ENCODE measurements at regions not wholly inside any gene's neighbourhood (a gene's known extent, or its start where the extent isn't known, plus 50 kb on each side); places are given as distances from the start of the nearest gene placed in this dataset.
"Not testable (repeated sequence)": the region's sequence is repeated elsewhere in the genome, so short reads cannot be mapped to it uniquely, and the experiment has no call there.

DNA sequence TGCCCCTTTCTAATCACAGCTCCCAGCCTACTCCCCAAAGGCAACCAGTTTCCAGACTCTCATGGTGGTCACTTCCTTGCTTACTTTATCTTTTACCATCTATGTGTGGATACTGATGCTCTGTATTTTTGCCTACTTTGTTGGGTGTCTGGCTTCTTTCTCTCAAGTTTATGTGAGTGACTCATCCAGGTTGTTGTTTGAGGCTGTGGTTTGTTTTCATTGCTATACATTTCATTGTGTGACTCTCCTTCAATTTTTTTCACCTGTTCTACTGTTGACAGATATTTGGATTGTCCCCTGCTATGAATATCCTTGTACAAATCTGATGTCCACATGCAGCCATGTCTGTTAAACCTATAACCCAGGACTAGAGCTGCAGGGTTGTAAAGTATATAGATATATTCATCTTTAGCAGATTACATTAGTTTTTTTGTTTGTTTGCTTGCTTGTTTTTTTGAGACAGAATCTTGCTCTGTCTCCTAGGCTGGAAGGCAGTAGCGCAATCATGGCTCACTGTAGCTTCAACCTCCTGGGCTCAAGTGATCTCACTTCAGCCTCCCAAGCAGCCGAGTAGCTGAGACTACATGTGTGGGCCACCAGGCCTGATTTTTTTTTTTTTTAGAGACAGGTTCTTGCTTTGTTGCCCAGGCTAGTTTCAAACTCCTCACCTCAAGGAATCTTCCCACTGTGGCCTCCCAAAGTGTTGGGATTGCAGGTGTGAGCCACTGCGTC is 72.9 kb upstream of the EEF1E1 start:
- no peak for DNase-seq (ENCODE audit: low read depth)

DNA sequence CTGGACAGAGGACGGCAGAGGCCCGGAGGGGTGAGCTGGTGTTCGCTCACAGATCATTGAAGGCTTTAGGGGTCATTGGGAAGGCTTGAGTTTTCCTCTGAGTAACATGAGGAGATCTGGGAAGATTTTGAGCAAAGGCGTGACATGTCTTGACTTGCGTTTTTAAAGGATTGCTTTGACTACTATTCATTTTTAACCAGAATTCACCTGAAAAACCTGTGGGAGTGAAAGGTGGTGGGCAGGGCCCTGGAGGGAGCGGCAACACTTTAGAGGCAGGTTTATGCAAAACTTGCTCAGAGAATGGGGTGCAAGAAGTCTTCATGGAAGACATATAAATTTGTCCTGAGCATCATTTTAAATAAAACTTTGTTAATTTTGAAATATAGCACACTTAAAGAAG is 72.2 kb upstream of the EEF1E1 start:
- no peak for DNase-seq (ENCODE audit: low read depth)

DNA sequence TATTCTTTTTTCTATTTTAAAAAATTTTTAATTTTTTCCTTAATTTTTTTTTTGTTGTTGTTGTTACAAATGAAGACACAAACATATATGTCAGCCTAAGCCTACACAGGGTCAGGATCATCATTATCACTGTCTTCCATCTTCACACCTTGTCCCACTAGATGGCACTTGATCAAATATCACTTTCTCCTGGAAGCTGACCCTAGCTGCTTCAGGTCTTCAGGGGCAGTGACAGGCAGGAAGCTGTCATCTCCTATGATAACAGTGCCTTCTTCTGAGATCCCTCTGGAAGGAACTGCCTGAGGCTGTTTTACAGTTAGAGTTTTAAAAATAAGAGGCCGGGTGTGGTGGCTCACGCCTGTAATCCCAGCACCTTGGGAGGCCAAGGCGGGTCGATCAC is 70.2 kb upstream of the EEF1E1 start:
- no peak for DNase-seq (ENCODE audit: low read depth)

DNA sequence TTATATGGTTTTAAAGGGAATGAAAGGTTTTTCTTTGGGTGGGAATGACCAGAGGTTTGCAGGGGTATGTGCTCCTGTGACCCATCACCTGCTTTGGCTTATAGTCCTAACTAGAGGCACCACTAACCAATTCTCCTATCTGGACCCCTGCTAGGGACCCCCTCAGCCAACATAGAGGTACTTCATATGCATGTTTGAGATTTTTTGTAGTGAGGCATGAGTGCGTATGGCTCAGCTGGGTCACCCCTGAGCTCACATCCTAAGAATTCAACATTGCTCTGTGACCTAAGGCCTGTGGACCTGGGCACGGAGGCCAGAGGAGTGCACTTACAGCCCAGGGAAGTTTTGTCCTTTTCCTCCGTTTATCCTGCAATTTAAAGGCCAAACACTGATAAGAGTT is 68.4 kb upstream of the EEF1E1 start:
- no peak for DNase-seq (ENCODE audit: low read depth)

DNA sequence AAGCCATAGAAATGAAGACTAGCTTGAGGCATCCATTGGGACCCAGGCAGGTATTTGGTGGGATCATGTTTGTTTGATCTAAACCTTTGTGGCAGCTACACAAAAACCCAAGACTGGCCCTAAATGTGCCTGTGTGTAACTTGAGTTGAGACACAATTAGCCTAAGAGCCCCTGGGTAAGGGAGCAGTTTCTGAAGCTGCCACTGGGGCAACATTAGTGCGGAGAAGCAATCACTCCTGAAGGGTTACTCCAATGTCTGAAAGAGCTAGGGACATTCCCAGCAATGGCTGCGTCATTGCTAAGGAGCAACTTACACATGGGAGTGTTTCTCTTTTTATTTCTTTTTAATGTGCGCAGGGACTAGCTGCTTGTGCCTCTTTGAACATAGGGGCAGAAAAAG is 67.9 kb upstream of the EEF1E1 start:
- DNase-seq (ENCODE audit: low read depth), result no peak

DNA sequence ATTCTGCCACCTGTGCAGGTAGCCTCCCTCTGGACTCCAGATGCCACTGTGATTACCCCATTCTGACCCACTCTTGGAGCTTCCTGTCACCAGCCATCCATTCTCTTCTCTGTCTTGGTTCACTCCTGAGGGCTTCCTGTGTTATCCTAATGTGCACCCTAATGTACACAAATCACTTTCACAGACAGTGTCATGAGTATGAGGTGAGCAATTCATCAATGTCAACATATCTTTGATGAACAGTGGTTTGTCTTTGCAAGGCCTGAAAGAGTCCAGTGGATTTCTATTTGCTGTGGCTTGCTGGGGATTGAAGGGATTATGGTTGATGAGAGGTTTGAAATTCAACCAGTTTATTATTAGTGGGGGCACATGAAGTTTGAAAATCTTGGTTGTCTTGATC is 63.8 kb upstream of the EEF1E1 start:
- DNase-seq (ENCODE audit: low read depth), result no peak

DNA sequence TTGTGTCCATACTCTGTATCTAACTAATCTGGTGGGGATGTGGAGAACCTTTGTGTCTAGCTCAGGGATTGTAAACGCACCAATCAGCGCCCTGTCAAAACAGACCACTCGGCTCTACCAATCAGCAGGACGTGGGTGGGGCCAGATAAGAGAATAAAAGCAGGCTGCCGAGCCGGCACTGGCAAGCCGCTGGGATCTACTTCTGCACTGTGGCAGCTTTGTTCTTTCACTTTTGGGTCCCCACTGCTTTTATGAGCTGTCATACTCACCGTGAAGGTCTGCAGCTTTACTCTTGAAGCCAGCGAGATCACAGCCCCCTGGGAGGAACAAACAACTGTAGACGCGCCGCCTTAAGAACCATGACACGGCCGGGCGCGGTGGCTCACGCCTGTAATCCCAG is 62.7 kb upstream of the EEF1E1 start:
- not testable (repeated sequence) for DNase-seq (ENCODE audit: low read depth)

DNA sequence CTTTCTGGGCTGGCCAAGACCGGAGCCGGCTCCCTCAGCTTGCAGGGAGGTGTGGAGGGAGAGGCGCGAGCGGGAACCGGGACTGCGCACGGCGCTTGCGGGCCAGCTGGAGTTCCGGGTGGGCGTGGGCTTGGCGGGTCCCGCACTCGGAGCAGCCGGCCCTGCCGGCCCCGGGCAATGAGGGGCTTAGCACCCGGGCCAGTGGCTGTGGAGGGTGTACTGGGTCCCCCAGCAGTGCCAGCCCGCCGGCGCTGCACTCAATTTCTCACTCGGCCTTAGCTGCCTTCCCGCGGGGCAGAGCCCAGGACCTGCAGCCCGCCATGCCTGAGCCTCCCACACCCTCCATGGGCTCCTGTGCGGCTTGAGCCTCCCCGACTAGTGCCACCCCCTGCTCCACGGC is 61.9 kb upstream of the EEF1E1 start:
- not testable (repeated sequence) for DNase-seq (ENCODE audit: low read depth)

DNA sequence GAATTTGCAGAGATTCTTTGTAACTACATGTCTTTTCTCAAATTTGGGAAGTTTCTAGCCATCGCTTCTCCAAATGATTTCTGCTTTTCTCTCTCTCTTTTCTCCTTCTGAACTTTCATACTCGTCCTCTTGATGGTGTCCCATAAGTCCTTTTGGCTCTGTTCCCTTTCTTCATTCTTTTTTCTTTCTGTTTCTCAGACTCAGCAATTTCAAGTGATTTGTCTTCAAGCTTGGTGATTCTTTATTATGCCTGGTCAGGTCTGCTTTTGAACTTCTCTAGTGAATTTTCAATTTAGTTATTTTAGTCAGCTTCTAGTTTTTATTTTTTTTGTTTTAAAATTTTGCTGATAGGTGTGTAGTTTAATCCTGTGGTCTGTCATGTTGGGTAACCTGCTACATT is 57.6 kb upstream of the EEF1E1 start:
- no peak for DNase-seq (ENCODE audit: low read depth)

DNA sequence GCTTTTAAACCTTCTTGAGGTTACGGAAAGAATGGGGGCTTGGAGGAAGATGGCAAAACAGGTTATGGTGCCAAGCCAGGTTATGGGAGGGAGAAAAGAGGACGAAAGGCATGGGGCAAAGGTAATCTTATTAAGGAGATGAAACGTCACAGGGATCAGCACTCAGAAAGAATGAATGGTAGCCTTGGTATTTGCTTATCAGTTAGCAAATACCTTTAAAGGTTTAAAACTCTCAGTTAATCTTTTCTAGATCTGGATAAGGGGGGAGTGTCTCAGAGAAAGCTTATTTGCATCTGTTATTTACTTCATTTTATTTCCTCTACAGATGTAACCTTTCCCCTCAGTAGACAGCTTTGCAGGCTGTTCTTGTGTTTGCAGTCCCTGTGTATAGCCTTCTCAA is 55.5 kb upstream of the EEF1E1 start:
- no peak for DNase-seq (ENCODE audit: low read depth)

DNA sequence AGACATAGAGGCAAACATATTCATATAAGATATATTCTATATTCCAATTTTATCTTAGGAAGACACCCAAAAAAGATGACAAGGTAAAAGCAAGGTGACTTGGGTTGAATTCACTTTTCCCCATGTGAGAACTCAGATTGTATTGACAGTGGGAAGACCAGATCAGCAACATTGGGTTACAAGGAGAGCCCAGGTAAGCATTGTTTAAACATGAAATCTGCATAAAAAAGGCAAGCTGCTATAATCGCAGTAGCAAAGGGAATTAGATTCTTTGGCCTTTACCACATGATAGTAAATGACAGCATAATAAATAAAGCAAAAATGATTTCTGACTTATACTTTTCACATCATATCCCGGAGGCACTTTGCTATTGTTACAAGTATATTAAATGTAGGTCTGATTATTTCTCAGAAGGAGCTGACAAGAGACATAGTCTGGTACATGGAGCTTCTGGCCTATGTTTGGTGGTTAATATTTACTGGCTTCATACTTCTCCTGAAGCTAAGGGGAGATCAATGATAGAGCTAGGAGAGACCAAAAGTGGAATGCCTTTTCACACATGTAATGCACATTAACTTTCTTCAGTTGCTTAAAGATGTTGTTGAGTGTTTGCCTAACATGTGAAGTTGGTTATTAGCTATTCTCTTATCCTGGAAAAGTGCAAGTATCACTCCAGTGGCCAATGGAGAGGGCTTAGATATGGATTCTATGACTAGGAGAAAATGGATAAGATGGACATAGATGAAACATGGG is 53.1 kb upstream of the EEF1E1 start:
- no peak for DNase-seq (ENCODE audit: low read depth)
